Fibroblast of lung (primary cell): ENCODE measurements at regions not wholly inside any gene's neighbourhood (a gene's known extent, or its start where the extent isn't known, plus 50 kb on each side); places are given as distances from the start of the nearest gene placed in this dataset.

ENCODE experiments used
- EZH2 ChIP-seq: IDR thresholded peaks from 2 replicates; pipeline ENCODE4 v1.5.1; 2012; ENCODE audit warnings: low read length, control low read depth, mild to moderate bottlenecking; ENCODE audit errors: missing control alignments
- TF ChIP-seq, protein P1 (sequence below), 2 donors: IDR thresholded peaks in 1 of 2; conservative IDR thresholded peaks in 1 of 2; 1 replicate in 1 of 2; 2 replicates in 1 of 2; pipeline ENCODE4 v1.5.1; 2011 to 2012; ENCODE audit warnings: low read length in 2 of 2, control low read depth in 1 of 2, inconsistent platforms in 1 of 2, low read depth in 1 of 2, mild to moderate bottlenecking in 1 of 2

DNA sequence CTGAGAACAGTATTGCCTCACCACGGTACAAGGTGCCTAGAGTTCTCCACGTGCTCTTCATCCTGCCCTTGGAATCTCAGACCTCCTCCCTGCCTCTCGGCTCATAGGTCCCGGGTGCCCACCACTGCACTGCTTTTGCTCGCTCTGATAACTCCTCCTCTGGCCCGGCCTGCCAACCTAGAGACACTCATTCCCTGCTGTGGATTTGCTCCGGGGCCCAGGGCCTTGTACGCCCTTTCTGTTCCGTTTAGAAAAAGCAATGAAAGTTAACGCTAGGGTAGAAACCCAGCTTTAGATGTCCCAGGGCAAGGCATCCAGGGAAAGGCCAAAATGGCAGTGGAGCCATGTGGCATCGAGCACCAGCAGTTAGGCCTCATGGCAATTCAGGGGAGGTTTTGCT, 253.9 kb downstream of the VAPA start:
- TF ChIP-seq, protein P1, sequence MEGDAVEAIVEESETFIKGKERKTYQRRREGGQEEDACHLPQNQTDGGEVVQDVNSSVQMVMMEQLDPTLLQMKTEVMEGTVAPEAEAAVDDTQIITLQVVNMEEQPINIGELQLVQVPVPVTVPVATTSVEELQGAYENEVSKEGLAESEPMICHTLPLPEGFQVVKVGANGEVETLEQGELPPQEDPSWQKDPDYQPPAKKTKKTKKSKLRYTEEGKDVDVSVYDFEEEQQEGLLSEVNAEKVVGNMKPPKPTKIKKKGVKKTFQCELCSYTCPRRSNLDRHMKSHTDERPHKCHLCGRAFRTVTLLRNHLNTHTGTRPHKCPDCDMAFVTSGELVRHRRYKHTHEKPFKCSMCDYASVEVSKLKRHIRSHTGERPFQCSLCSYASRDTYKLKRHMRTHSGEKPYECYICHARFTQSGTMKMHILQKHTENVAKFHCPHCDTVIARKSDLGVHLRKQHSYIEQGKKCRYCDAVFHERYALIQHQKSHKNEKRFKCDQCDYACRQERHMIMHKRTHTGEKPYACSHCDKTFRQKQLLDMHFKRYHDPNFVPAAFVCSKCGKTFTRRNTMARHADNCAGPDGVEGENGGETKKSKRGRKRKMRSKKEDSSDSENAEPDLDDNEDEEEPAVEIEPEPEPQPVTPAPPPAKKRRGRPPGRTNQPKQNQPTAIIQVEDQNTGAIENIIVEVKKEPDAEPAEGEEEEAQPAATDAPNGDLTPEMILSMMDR (conservative IDR thresholded peaks at IDR 0.05 in 1 of 2, IDR thresholded peaks at IDR 0.05 in 1 of 2; ENCODE audit: low read depth in 1 of 2, low read length in 2 of 2): no peak
- TF ChIP-seq EZH2: no peak
